GM19025 (cell line): ENCODE measurements at regions not wholly inside any gene's neighbourhood (a gene's known extent, or its start where the extent isn't known, plus 50 kb on each side); places are given as distances from the start of the nearest gene placed in this dataset.
"Not testable (repeated sequence)": the region's sequence is repeated elsewhere in the genome, so short reads cannot be mapped to it uniquely, and the experiment has no call there.

Experiments
- ATAC-seq: cut with Tn5 transposase; IDR thresholded peaks from one replicate; pipeline ENCODE4 v1.9.1; 2021; ENCODE audit warnings: mild to moderate bottlenecking, low read depth, moderate library complexity; ENCODE audit not compliant: unreplicated experiment

- no peak for ATAC-seq
Observed at GRCh38 chr1:55517036-55517435, 301.9 kb upstream of the USP24 start.

GRCh38 chr1:55514571-55514970 lies 299.4 kb upstream of the USP24 start:
- not testable (repeated sequence) for ATAC-seq

GRCh38 chr1:55512466-55512865 lies 297.3 kb upstream of the USP24 start:
- no peak for ATAC-seq

GRCh38 chr1:55507578-55507931 lies 292.4 kb upstream of the USP24 start:
- ATAC-seq: no peak

GRCh38 chr1:55506740-55507577 lies 291.8 kb upstream of the USP24 start:
- ATAC-seq: no peak

- ATAC-seq: no peak
Observed at GRCh38 chr1:55505326-55505725, 290.2 kb upstream of the USP24 start.

GRCh38 chr1:55504306-55504731 lies 289.2 kb upstream of the USP24 start:
- ATAC-seq: no peak

GRCh38 chr1:55503663-55504305 lies 288.6 kb upstream of the USP24 start:
- ATAC-seq: no peak

- ATAC-seq: no peak
Observed at GRCh38 chr1:55500601-55501000, 285.4 kb upstream of the USP24 start.

- no peak for ATAC-seq
Observed at GRCh38 chr1:55490547-55490946, 275.4 kb upstream of the USP24 start.

- ATAC-seq: no peak
Observed at GRCh38 chr1:55484173-55484572, 269.0 kb upstream of the USP24 start.

- no peak for ATAC-seq
Observed at GRCh38 chr1:55483523-55483922, 268.4 kb upstream of the USP24 start.

- no peak for ATAC-seq
Observed at GRCh38 chr1:55481634-55482033, 266.5 kb upstream of the USP24 start.

GRCh38 chr1:55480029-55480795 lies 265.0 kb upstream of the USP24 start:
- no peak for ATAC-seq

- ATAC-seq: no peak
Observed at GRCh38 chr1:55478742-55479141, 263.6 kb upstream of the USP24 start.

GRCh38 chr1:55477953-55478352 lies 262.8 kb upstream of the USP24 start:
- ATAC-seq: no peak

- no peak for ATAC-seq
Observed at GRCh38 chr1:55476445-55477015, 261.4 kb upstream of the USP24 start.

GRCh38 chr1:55474168-55474786 lies 259.1 kb upstream of the USP24 start:
- no peak for ATAC-seq

- no peak for ATAC-seq
Observed at GRCh38 chr1:55473661-55474060, 258.5 kb upstream of the USP24 start.

GRCh38 chr1:55472784-55473183 lies 257.6 kb upstream of the USP24 start:
- no peak for ATAC-seq

- no peak for ATAC-seq
Observed at GRCh38 chr1:55472115-55472514, 257.0 kb upstream of the USP24 start.
